A673 (cell line): ENCODE measurements at regions not wholly inside any gene's neighbourhood (a gene's known extent, or its start where the extent isn't known, plus 50 kb on each side); places are given as distances from the start of the nearest gene placed in this dataset.

ENCODE experiments used
- BruUV-seq: library from RNA; stranded (reverse); fragments of 400-500 nt; replicated peaks from 2 replicates; lab custom pipeline; 2021; lab: Mats Ljungman, UMichigan
- CTCF ChIA-PET: fragments of 300-600 bp; sonication (Branson Sonifier 250); formaldehyde crosslinking; loops from one replicate; lab custom pipeline; 2022; ENCODE audit warnings: antibody characterized with exemption; lab: Charles Lee
- POLR2A ChIA-PET: fragments of 300-600 bp; sonication (Branson Sonifier 250); formaldehyde crosslinking; loops from one replicate; lab custom pipeline; 2022; ENCODE audit warnings: antibody characterized with exemption; ENCODE audit not compliant: low non-redundant PET; lab: Charles Lee
- DNase-seq: peaks from one replicate; pipeline ENCODE4 v3.0.0-alpha.2; 2015; ENCODE audit warnings: low spot score
- H3K27ac ChIP-seq: fragments of 200-600 bp; sonication (generic); 2 replicates; pipeline ENCODE4 v1.5.1; 2016; ENCODE audit warnings: mixed run types, low read depth, mild to moderate bottlenecking, mixed read lengths, antibody characterized with exemption, low read length; ENCODE audit not compliant: poor library complexity, severe bottlenecking
- H3K27me3 ChIP-seq: fragments of 200-600 bp; sonication (generic); replicated peaks from 2 replicates; pipeline ENCODE4 v1.6.1; 2017; ENCODE audit warnings: mixed run types, low read depth, mild to moderate bottlenecking, mixed read lengths, antibody characterized with exemption, low read length; ENCODE audit not compliant: insufficient read depth, poor library complexity
- H3K36me3 ChIP-seq: fragments of 200-600 bp; sonication (generic); 2 replicates; pipeline ENCODE4 v1.6.1; 2016; ENCODE audit warnings: mixed run types, mild to moderate bottlenecking, mixed read lengths, antibody characterized with exemption, low read length; ENCODE audit not compliant: insufficient read depth, poor library complexity, severe bottlenecking
- H3K4me1 ChIP-seq: fragments of 200-600 bp; sonication (generic); 2 replicates; pipeline ENCODE4 v1.6.1; 2017; ENCODE audit warnings: mixed run types, mild to moderate bottlenecking, mixed read lengths, antibody characterized with exemption, low read length; ENCODE audit not compliant: insufficient read depth, poor library complexity, severe bottlenecking
- H3K4me3 ChIP-seq: fragments of 200-600 bp; sonication (generic); 2 replicates; pipeline ENCODE4 v1.5.1; 2016; ENCODE audit warnings: low read depth, mixed run types, mild to moderate bottlenecking, mixed read lengths, low read length; ENCODE audit not compliant: poor library complexity, severe bottlenecking
- H3K9me3 ChIP-seq: fragments of 200-600 bp; sonication (generic); 2 replicates; pipeline ENCODE4 v1.6.1; 2016; ENCODE audit warnings: mixed run types, low read depth, mild to moderate bottlenecking, mixed read lengths, antibody characterized with exemption, low read length; ENCODE audit not compliant: poor library complexity, severe bottlenecking
- EZH2 ChIP-seq: fragments of 200-600 bp; sonication (generic); IDR thresholded peaks from 2 replicates; pipeline ENCODE4 v1.6.1; 2017; ENCODE audit warnings: borderline replicate concordance, low read depth, mild to moderate bottlenecking, mixed read lengths, antibody characterized with exemption, low read length; ENCODE audit not compliant: poor library complexity, severe bottlenecking
- intact Hi-C: fragments of 100-400 bp; cut with micrococcal nuclease; formaldehyde crosslinking; loops from one replicate; pipeline ENCODE4 v1.10.0; 2022; ENCODE audit not compliant: unreplicated experiment
- TF ChIP-seq, protein P1 (sequence below): fragments of 300-800, 200-600 bp; sonication (generic); conservative IDR thresholded peaks from 2 replicates; pipeline ENCODE4 v1.5.1; 2017; ENCODE audit warnings: low read depth, mild to moderate bottlenecking, antibody characterized with exemption, low read length, moderate library complexity, mixed read lengths

DNA sequence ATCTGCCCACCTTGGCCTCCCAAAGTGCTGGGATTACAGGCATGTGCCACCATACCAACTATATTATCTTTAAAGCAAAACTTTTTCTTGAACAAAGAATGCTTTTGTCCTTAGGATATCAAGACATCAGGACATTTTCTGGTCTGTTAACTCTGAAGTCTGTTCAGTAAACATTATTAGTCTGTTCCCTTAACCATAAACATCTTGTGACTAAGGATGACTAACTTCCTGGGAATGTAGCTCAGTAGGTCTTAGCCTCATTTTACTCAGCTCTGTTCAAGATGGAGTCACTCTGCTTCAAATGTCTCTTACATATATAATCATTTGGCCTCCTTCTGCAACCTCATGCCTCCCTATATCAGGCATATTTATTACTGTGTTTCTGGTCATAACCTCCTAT lies 122.9 kb downstream of the UBE2NL start:
- POLR2A ChIA-PET: no interaction called here

DNA sequence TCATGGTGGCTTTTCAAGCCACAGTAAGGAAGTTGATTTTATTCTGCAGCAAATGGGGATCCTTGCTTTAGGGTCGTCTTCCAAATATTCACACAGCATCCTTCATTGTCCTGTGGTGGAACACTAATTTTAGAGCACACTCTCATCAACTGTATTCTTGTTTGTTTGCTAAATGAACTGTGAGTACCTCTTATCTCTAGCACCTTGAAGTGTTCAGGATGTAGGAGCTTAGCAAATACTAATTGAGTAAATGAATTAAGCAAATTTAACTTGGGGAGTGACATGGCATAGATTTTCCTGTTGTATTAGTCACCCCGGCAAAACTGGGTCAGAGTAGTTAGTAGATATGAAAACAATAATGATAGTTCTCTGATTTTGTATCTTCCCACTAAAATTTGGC lies 156.9 kb downstream of the UBE2NL start:
- Histone ChIP-seq H3K9me3 (no peaks in the 10 kb centered on the region), H3K27me3 (no peaks in the 10 kb centered on the region), H3K36me3 (no peaks in the 10 kb centered on the region), H3K4me1 (no peaks in the 10 kb centered on the region), H3K27ac (no peak overlapping the region), H3K4me3 (no peak overlapping the region)
- no peak for TF ChIP-seq EZH2
- TF ChIP-seq, protein P1, sequence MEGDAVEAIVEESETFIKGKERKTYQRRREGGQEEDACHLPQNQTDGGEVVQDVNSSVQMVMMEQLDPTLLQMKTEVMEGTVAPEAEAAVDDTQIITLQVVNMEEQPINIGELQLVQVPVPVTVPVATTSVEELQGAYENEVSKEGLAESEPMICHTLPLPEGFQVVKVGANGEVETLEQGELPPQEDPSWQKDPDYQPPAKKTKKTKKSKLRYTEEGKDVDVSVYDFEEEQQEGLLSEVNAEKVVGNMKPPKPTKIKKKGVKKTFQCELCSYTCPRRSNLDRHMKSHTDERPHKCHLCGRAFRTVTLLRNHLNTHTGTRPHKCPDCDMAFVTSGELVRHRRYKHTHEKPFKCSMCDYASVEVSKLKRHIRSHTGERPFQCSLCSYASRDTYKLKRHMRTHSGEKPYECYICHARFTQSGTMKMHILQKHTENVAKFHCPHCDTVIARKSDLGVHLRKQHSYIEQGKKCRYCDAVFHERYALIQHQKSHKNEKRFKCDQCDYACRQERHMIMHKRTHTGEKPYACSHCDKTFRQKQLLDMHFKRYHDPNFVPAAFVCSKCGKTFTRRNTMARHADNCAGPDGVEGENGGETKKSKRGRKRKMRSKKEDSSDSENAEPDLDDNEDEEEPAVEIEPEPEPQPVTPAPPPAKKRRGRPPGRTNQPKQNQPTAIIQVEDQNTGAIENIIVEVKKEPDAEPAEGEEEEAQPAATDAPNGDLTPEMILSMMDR: no peak
- intact Hi-C loops: no loop called here
- BruUV-seq: no TSS peak
- CTCF ChIA-PET: no interaction called here
- POLR2A ChIA-PET: no interaction called here
- DNase-seq: no peak

More for the DNA sequence above, 122.9 kb downstream of the UBE2NL start:
- no peak for DNase-seq
- no TSS peak for BruUV-seq
- Histone ChIP-seq H3K27me3 (no peaks in the 10 kb centered on the region), H3K4me1 (no peaks in the 10 kb centered on the region), H3K9me3 (peaks cover 14% of the 10 kb centered on the region), H3K4me3 (no peak overlapping the region), H3K36me3 (no peaks in the 10 kb centered on the region), H3K27ac (no peak overlapping the region)
- intact Hi-C loops: no loop called here
- CTCF ChIA-PET: no interaction called here
- TF ChIP-seq, protein P1: no peak
- TF ChIP-seq EZH2: no peak

DNA sequence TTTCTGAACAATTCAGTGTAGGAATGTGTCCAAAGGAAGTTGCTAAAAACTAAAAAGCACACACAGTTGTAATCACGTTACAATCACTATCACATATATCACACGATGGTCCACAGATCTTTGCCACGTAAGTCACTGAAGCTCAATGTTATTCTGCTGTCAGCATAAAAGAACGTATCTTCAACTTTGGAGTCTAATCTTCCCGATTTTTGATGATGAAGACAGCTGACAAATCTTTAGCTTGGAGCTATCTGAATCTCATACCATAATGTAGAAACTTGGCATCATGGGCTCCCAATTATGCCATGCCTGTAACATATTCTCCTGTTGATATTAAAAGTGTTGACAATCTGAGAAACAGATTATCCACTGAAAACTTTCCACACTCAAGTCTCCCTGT lies 158.4 kb downstream of the UBE2NL start:
- H3K4me1 ChIP-seq: no peaks in the 10 kb centered on the region
- no peak overlapping the region for H3K4me3 ChIP-seq
- TF ChIP-seq, protein P1: no peak
- no peak for TF ChIP-seq EZH2
- peaks cover 2% of the 10 kb centered on the region for H3K9me3 ChIP-seq
- no peaks in the 10 kb centered on the region for H3K27me3 ChIP-seq
- H3K27ac ChIP-seq: no peak overlapping the region
- intact Hi-C loops: no loop called here
- no TSS peak for BruUV-seq
- ChIA-PET CTCF (no interaction called here), POLR2A (no interaction called here)
- DNase-seq: no peak
- H3K36me3 ChIP-seq: no peaks in the 10 kb centered on the region
